ENCODE measurements at regions not wholly inside any gene's neighbourhood (a gene's known extent, or its start where the extent isn't known, plus 50 kb on each side); places are given as distances from the start of the nearest gene placed in this dataset.

DNA sequence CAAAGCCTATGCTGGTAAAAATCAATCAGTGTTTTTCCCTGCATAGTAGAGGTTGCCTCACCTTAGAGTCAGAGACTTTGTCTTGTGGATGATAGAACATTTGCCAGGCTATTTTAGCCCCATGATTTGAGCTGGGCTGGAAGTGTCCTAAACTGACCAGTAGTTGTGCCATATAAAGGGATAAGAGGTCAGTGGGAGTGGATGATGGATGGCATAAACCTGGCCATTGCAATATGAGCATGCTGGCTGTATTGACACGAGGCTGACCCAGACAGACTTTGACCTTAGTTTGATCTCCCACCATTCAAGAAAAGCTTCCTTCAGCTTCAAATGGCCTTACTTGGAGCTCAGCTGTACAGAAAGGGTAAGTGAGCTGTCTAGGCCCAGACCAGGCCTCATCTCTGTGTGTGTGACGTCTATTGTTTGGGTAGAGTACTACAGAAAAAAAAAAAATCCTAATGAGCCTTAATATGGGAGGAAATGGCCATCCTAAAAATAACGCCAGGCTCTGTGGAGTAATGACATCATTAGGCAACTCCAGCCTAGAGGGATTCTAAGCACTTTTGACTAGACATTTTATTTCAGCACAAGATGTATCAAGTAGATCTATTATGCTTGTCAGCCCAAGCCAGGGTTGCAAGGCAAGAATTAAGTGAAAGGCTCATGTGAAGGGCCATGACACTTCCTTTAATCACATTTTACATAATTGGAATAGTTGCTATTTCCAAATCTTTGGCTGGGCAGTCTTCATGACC lies 51.3 kb upstream of the CADM1 start:
- no peaks in the 10 kb centered on the region for H3K36me3 ChIP-seq (replicated peaks in 1 of 2; ENCODE audit: control insufficient read depth in 1 of 2, insufficient read depth in 2 of 2, low read length in 1 of 2)
- no peaks in the 10 kb centered on the region for H3F3A ChIP-seq (replicated peaks; ENCODE audit: insufficient read depth)
- 29% methylated on average over 3 of the region's 3 CpGs for WGBS (ENCODE audit: low lambda C conversion rate)
- no peak overlapping the region for H3K27ac ChIP-seq (ENCODE audit: low read depth in 2 of 2, low read length in 1 of 2)
- no peaks in the 10 kb centered on the region for H3K79me2 ChIP-seq (ENCODE audit: insufficient read depth)
- ChIA-PET POLR2A (no interaction called here), CTCF (interaction anchor here (0.9 to 1.5 kb wide), 4 partner anchors 14 to 231 kb away, joined by 3 read pairs; no protein-coding TSS in a partner anchor)
- H4K20me1 ChIP-seq (ENCODE audit: insufficient read depth), result no peaks in the 10 kb centered on the region
- no peak overlapping the region for H3K4me2 ChIP-seq
- no peak for DNase-seq
- H3K27me3 ChIP-seq (ENCODE audit: insufficient read depth), result no peaks in the 10 kb centered on the region
- TF ChIP-seq MAX (IDR thresholded peaks at IDR 0.05; ENCODE audit: low read depth) (no peak), FOXJ3 (CRISPR knock-in tag; IDR thresholded peaks at IDR 0.05) (no peak), TCF12 (IDR thresholded peaks at IDR 0.05) (no peak), RAD21 (IDR thresholded peaks at IDR 0.05; ENCODE audit: low read length) (no peak), EZH2phosphoT487 (IDR thresholded peaks at IDR 0.05; ENCODE audit: borderline replicate concordance, low read depth) (no peak)
- TF ChIP-seq, protein P1, sequence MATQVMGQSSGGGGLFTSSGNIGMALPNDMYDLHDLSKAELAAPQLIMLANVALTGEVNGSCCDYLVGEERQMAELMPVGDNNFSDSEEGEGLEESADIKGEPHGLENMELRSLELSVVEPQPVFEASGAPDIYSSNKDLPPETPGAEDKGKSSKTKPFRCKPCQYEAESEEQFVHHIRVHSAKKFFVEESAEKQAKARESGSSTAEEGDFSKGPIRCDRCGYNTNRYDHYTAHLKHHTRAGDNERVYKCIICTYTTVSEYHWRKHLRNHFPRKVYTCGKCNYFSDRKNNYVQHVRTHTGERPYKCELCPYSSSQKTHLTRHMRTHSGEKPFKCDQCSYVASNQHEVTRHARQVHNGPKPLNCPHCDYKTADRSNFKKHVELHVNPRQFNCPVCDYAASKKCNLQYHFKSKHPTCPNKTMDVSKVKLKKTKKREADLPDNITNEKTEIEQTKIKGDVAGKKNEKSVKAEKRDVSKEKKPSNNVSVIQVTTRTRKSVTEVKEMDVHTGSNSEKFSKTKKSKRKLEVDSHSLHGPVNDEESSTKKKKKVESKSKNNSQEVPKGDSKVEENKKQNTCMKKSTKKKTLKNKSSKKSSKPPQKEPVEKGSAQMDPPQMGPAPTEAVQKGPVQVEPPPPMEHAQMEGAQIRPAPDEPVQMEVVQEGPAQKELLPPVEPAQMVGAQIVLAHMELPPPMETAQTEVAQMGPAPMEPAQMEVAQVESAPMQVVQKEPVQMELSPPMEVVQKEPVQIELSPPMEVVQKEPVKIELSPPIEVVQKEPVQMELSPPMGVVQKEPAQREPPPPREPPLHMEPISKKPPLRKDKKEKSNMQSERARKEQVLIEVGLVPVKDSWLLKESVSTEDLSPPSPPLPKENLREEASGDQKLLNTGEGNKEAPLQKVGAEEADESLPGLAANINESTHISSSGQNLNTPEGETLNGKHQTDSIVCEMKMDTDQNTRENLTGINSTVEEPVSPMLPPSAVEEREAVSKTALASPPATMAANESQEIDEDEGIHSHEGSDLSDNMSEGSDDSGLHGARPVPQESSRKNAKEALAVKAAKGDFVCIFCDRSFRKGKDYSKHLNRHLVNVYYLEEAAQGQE (IDR thresholded peaks at IDR 0.05; ENCODE audit: low read depth, low read length), result no peak
- no peak overlapping the region for H2AFZ ChIP-seq (ENCODE audit: low read depth)
- no peak overlapping the region for H3K9ac ChIP-seq
- H3K9me3 ChIP-seq, result no peaks in the 10 kb centered on the region
- H3K9me2 ChIP-seq, result no peaks in the 10 kb centered on the region
- H3K4me3 ChIP-seq (ENCODE audit: low read depth in 2 of 2, low read length in 1 of 2), result no peak overlapping the region
- H3K4me1 ChIP-seq (ENCODE audit: control insufficient read depth in 1 of 2, insufficient read depth in 2 of 2, low read depth in 1 of 2, low read length in 1 of 2), result no peaks in the 10 kb centered on the region; a peak in 1 of 4 replicates

Small RNA genes in the stretch of these regions (small RNA-seq; reads per million reads assigned to genes)
- gene AP000770.2 (0 reads per million in 7 experiments), gene RF01210 (0 reads per million in 7 experiments), gene RPL12P46 (0 reads per million in 7 experiments)

Data from SK-N-SH (cell line).